ENCODE measurements at regions not wholly inside any gene's neighbourhood (a gene's known extent, or its start where the extent isn't known, plus 50 kb on each side); places are given as distances from the start of the nearest gene placed in this dataset.

- Mint-ChIP-seq H3K27ac (no peak overlapping the region), H3K36me3 (ENCODE audit: low read depth) (no peaks in the 10 kb centered on the region), H3K4me3 (no peak overlapping the region), H3K4me1 (peaks cover 4% of the 10 kb centered on the region), H3K27me3 (ENCODE audit: insufficient read depth) (no peaks in the 10 kb centered on the region), H3K9me3 (peaks cover 21% of the 10 kb centered on the region)
- Histone ChIP-seq H3K36me3 (ENCODE audit: control insufficient read depth, insufficient read depth, low read length) (no peaks in the 10 kb centered on the region), H3K4me1 (ENCODE audit: control insufficient read depth, insufficient read depth, low read length) (no peaks in the 10 kb centered on the region), H3K4me3 (ENCODE audit: low read length) (no peak overlapping the region), H3K9me3 (ENCODE audit: control insufficient read depth, low read length) (peaks cover 3% of the 10 kb centered on the region), H3K9ac (ENCODE audit: extremely low read depth, low read length, poor library complexity, severe bottlenecking) (no peak overlapping the region), H3K27ac (ENCODE audit: low read depth, low read length) (no peak overlapping the region), H3K27me3 (ENCODE audit: control insufficient read depth, insufficient read depth, low read length, poor library complexity, severe bottlenecking) (no peaks in the 10 kb centered on the region)
- WGBS, 2 experiments (ENCODE audit: insufficient coverage in 1 of 2, insufficient read length in 1 of 2) = 65 to 83% methylated on average over 1 to 3 of the region's 3 CpGs
- TF ChIP-seq CTCF (conservative IDR thresholded peaks at IDR 0.05) = no peak
- DNase-seq = no peak
Observed at GRCh38 chr6:24997905-24998304, 62.1 kb upstream of the RIPOR2 start.

GRCh38 chr6:25002326-25003091 is 66.7 kb upstream of the RIPOR2 start:
- Mint-ChIP-seq H3K4me1 (peaks cover 15% of the 10 kb centered on the region), H3K27ac (no peak overlapping the region), H3K27me3 (ENCODE audit: insufficient read depth) (no peaks in the 10 kb centered on the region), H3K36me3 (ENCODE audit: low read depth) (no peaks in the 10 kb centered on the region), H3K9me3 (no peaks in the 10 kb centered on the region), H3K4me3 (no peak overlapping the region)
- no peak overlapping the region for H3K4me3 ChIP-seq (ENCODE audit: low read length)
- H3K27ac ChIP-seq (ENCODE audit: low read depth, low read length) = no peak overlapping the region
- H3K27me3 ChIP-seq (ENCODE audit: control insufficient read depth, insufficient read depth, low read length, poor library complexity, severe bottlenecking) = no peaks in the 10 kb centered on the region
- H3K9ac ChIP-seq (ENCODE audit: extremely low read depth, low read length, poor library complexity, severe bottlenecking) = no peak overlapping the region
- DNase-seq = no peak
- no peak for TF ChIP-seq CTCF (conservative IDR thresholded peaks at IDR 0.05)
- no peaks in the 10 kb centered on the region for H3K36me3 ChIP-seq (ENCODE audit: control insufficient read depth, insufficient read depth, low read length)
- H3K9me3 ChIP-seq (ENCODE audit: control insufficient read depth, low read length) = no peaks in the 10 kb centered on the region
- 86 to 91% methylated on average over 9 to 10 of the region's 11 CpGs for WGBS, 2 experiments (ENCODE audit: insufficient coverage in 1 of 2, insufficient read length in 1 of 2)
- H3K4me1 ChIP-seq (ENCODE audit: control insufficient read depth, insufficient read depth, low read length) = peaks cover 6% of the 10 kb centered on the region

DNA sequence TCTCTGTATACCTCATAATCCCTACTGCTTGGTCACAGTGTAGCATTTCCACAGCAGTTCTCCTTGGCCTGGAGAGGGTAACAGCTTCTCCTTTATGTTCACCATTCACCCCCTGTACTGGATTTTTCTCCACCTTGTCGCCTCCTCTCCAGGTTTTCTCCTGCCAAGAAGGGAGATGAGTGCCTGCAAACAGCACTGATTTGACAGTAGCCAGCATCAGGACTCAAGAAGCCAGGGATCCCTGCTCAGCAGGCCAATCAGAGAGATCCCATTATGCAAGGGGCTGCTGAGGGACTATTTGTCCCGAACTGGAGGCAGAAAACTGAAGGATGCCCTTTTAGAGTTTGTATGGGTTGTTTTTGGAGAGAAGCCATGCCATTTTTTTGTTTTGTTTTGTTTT is 68.6 kb upstream of the RIPOR2 start:
- peak; percentile 53 for DNase-seq
- no peak overlapping the region for H3K27ac ChIP-seq (ENCODE audit: low read depth, low read length)
- no peak overlapping the region for H3K9ac ChIP-seq (ENCODE audit: extremely low read depth, low read length, poor library complexity, severe bottlenecking)
- H3K9me3 Mint-ChIP-seq = no peaks in the 10 kb centered on the region
- no peaks in the 10 kb centered on the region for H3K36me3 ChIP-seq (ENCODE audit: control insufficient read depth, insufficient read depth, low read length)
- no peaks in the 10 kb centered on the region for H3K27me3 Mint-ChIP-seq (ENCODE audit: insufficient read depth)
- H3K4me3 ChIP-seq (ENCODE audit: low read length) = no peak overlapping the region
- H3K4me1 ChIP-seq (ENCODE audit: control insufficient read depth, insufficient read depth, low read length) = peaks cover 6% of the 10 kb centered on the region
- peaks cover 16% of the 10 kb centered on the region for H3K4me1 Mint-ChIP-seq
- no peaks in the 10 kb centered on the region for H3K9me3 ChIP-seq (ENCODE audit: control insufficient read depth, low read length)
- H3K27ac Mint-ChIP-seq = peak overlapping the region; percentile 40
- H3K27me3 ChIP-seq (ENCODE audit: control insufficient read depth, insufficient read depth, low read length, poor library complexity, severe bottlenecking) = no peaks in the 10 kb centered on the region
- no peaks in the 10 kb centered on the region for H3K36me3 Mint-ChIP-seq (ENCODE audit: low read depth)
- WGBS, 2 experiments (ENCODE audit: insufficient coverage in 1 of 2, insufficient read length in 1 of 2) = 87 to 100% methylated on average over 1 to 2 of the region's 2 CpGs
- TF ChIP-seq CTCF (conservative IDR thresholded peaks at IDR 0.05) = no peak
- H3K4me3 Mint-ChIP-seq = no peak overlapping the region
